ENCODE measurements at regions not wholly inside any gene's neighbourhood (a gene's known extent, or its start where the extent isn't known, plus 50 kb on each side); places are given as distances from the start of the nearest gene placed in this dataset.
A peak's percentile ranks its signal among the peaks of the same experiment; 100 is the strongest.

GRCh38 chr2:225891771-225892170 is 492.3 kb downstream of the NYAP2 start:
- DNase-seq (ENCODE audit: low read depth in 1 of 2, low spot score in 1 of 2), result no peak
- Histone ChIP-seq H3K4me3 (replicated peaks; ENCODE audit: insufficient read depth, low read length) (no peak overlapping the region), H3K27me3 (ENCODE audit: insufficient read depth, poor library complexity, severe bottlenecking) (no peaks in the 10 kb centered on the region), H3K27ac (replicated peaks) (no peak overlapping the region)
- no peak for TF ChIP-seq SPI1 (IDR thresholded peaks at IDR 0.05; ENCODE audit: borderline replicate concordance, low read depth)
- TF ChIP-seq REST (IDR thresholded peaks at IDR 0.05; ENCODE audit: insufficient replicate concordance, low read depth), result no peak
- TF ChIP-seq GABPA (IDR thresholded peaks at IDR 0.05; ENCODE audit: low read depth), result no peak
- no peak for TF ChIP-seq CTCF (IDR thresholded peaks at IDR 0.05; ENCODE audit: insufficient read depth, low read length)
- no peak for TF ChIP-seq POLR2AphosphoS5 (IDR thresholded peaks at IDR 0.05; ENCODE audit: low read depth)

DNA sequence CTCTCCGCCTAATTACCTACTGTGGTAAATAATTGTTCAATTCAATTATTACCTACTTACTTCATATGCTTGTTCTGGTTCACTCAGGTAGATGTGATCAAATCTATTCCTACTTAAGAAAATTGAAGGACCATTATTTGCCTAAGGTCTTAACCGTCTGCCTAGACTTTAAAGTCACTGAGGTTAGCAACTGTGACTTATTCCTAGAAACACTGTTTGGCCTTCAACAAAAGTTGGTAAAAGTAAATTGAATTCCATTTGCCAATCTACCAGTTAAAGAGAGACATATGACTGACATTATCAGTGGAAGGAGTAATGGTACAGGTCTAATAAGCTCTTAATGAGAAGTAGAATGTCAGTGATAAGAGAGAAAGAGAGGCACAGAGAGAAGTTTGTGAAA is 491.5 kb downstream of the NYAP2 start:
- Histone ChIP-seq H3K27me3 (ENCODE audit: insufficient read depth, poor library complexity, severe bottlenecking) (no peaks in the 10 kb centered on the region), H3K4me3 (replicated peaks; ENCODE audit: insufficient read depth, low read length) (no peak overlapping the region), H3K27ac (replicated peaks) (no peak overlapping the region)
- TF ChIP-seq POLR2AphosphoS5 (IDR thresholded peaks at IDR 0.05; ENCODE audit: low read depth), result no peak
- TF ChIP-seq GABPA (IDR thresholded peaks at IDR 0.05; ENCODE audit: low read depth), result no peak
- no peak for TF ChIP-seq SPI1 (IDR thresholded peaks at IDR 0.05; ENCODE audit: borderline replicate concordance, low read depth)
- TF ChIP-seq REST (IDR thresholded peaks at IDR 0.05; ENCODE audit: insufficient replicate concordance, low read depth), result no peak
- no peak for TF ChIP-seq CTCF (IDR thresholded peaks at IDR 0.05; ENCODE audit: insufficient read depth, low read length)
- DNase-seq (ENCODE audit: low read depth in 1 of 2, low spot score in 1 of 2), result no peak

DNA sequence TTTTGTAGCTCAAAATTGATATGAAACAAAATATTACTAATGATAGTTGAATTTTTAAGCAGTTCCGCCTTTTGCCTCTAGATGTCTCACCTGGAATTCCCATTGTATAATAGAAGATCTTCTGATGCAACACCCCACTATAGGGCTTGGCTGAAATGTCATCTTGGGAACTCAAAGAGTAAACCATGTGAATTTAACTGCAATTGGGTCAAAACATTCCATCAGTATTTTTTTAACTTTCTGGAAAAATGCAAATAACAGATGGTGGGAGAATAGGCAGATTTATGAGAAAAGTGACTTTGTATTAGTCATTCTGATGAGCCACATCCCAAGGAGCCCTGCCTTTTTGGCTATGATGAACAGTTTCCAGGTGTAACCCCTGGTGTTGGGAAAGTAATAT is 489.9 kb downstream of the NYAP2 start:
- DNase-seq (ENCODE audit: low read depth in 1 of 2, low spot score in 1 of 2), result peak in 1 of 2 experiments; percentile 23
- Histone ChIP-seq H3K4me3 (replicated peaks; ENCODE audit: insufficient read depth, low read length) (no peak overlapping the region), H3K27me3 (ENCODE audit: insufficient read depth, poor library complexity, severe bottlenecking) (no peaks in the 10 kb centered on the region), H3K27ac (replicated peaks) (no peak overlapping the region)
- TF ChIP-seq SPI1 (IDR thresholded peaks at IDR 0.05; ENCODE audit: borderline replicate concordance, low read depth), result no peak; the same call in 1 of the 2 replicates
- TF ChIP-seq REST (IDR thresholded peaks at IDR 0.05; ENCODE audit: insufficient replicate concordance, low read depth), result no peak
- peak; percentile 43 for TF ChIP-seq CTCF (IDR thresholded peaks at IDR 0.05; ENCODE audit: insufficient read depth, low read length)
